ENCODE measurements at regions not wholly inside any gene's neighbourhood (a gene's known extent, or its start where the extent isn't known, plus 50 kb on each side); places are given as distances from the start of the nearest gene placed in this dataset.

- Histone ChIP-seq H3K27me3 (replicated peaks; ENCODE audit: control insufficient read depth, insufficient read depth, low read length) (no peaks in the 10 kb centered on the region), H3K4me3 (ENCODE audit: low read length) (no peak overlapping the region), H3K36me3 (ENCODE audit: control insufficient read depth, insufficient read depth, low read length, severe bottlenecking) (no peaks in the 10 kb centered on the region), H3K4me1 (ENCODE audit: control insufficient read depth, insufficient read depth, low read length) (peaks cover 10% of the 10 kb centered on the region), H3K9me3 (ENCODE audit: control insufficient read depth, low read length) (no peaks in the 10 kb centered on the region), H3K9ac (ENCODE audit: low read length) (no peak overlapping the region)
- DNase-seq (ENCODE audit: low read depth), result no peak
These were observed 58.3 kb upstream of the KIF5B start for GRCh38 chr10:32114508-32114907.

- Histone ChIP-seq H3K9ac (ENCODE audit: low read length) (peak overlapping the region; percentile 16), H3K4me1 (ENCODE audit: control insufficient read depth, insufficient read depth, low read length) (peaks cover 10% of the 10 kb centered on the region), H3K27me3 (replicated peaks; ENCODE audit: control insufficient read depth, insufficient read depth, low read length) (no peaks in the 10 kb centered on the region), H3K4me3 (ENCODE audit: low read length) (no peak overlapping the region), H3K36me3 (ENCODE audit: control insufficient read depth, insufficient read depth, low read length, severe bottlenecking) (no peaks in the 10 kb centered on the region), H3K9me3 (ENCODE audit: control insufficient read depth, low read length) (no peaks in the 10 kb centered on the region)
- peak; percentile 87 for DNase-seq (ENCODE audit: low read depth)
These were observed 55.8 kb upstream of the KIF5B start for GRCh38 chr10:32112055-32112454.

- no peaks in the 10 kb centered on the region for H3K36me3 ChIP-seq (ENCODE audit: control insufficient read depth, insufficient read depth, low read length, severe bottlenecking)
- no peak overlapping the region for H3K4me3 ChIP-seq (ENCODE audit: low read length)
- no peak overlapping the region for H3K9ac ChIP-seq (ENCODE audit: low read length)
- H3K9me3 ChIP-seq (ENCODE audit: control insufficient read depth, low read length), result no peaks in the 10 kb centered on the region
- no peaks in the 10 kb centered on the region for H3K27me3 ChIP-seq (replicated peaks; ENCODE audit: control insufficient read depth, insufficient read depth, low read length)
- peaks cover 10% of the 10 kb centered on the region for H3K4me1 ChIP-seq (ENCODE audit: control insufficient read depth, insufficient read depth, low read length)
- DNase-seq (ENCODE audit: low read depth), result no peak
These were observed 55.4 kb upstream of the KIF5B start for GRCh38 chr10:32111585-32111984.

GRCh38 chr10:32110790-32111189 lies 54.6 kb upstream of the KIF5B start:
- H3K9ac ChIP-seq (ENCODE audit: low read length), result no peak overlapping the region
- H3K27me3 ChIP-seq (replicated peaks; ENCODE audit: control insufficient read depth, insufficient read depth, low read length), result no peaks in the 10 kb centered on the region
- H3K4me3 ChIP-seq (ENCODE audit: low read length), result no peak overlapping the region
- H3K9me3 ChIP-seq (ENCODE audit: control insufficient read depth, low read length), result no peaks in the 10 kb centered on the region
- no peaks in the 10 kb centered on the region for H3K36me3 ChIP-seq (ENCODE audit: control insufficient read depth, insufficient read depth, low read length, severe bottlenecking)
- peaks cover 10% of the 10 kb centered on the region for H3K4me1 ChIP-seq (ENCODE audit: control insufficient read depth, insufficient read depth, low read length)
- DNase-seq (ENCODE audit: low read depth), result no peak

DNA sequence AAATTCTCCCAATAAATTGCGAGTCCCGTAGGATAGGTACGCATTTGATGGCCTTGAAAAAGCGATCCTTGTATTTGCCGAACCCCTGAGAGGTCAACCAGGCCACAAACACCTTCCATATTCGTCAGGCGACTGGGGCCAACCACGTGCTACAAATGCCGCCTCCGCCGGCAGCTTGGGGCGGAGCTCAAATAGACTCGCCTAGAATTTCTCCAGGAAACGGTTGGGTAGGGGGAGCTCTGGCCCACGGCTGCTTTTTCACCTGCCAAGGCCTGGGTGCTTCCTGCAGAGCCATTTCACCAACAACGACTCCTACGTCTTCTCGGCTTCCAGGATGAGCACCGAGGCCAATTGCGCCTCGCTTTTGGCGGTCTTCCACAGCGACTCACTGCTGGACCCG lies 53.4 kb upstream of the KIF5B start:
- Histone ChIP-seq H3K4me1 (ENCODE audit: control insufficient read depth, insufficient read depth, low read length) (peaks cover 11% of the 10 kb centered on the region), H3K9ac (ENCODE audit: low read length) (no peak overlapping the region), H3K9me3 (ENCODE audit: control insufficient read depth, low read length) (no peaks in the 10 kb centered on the region), H3K4me3 (ENCODE audit: low read length) (no peak overlapping the region), H3K27me3 (replicated peaks; ENCODE audit: control insufficient read depth, insufficient read depth, low read length) (no peaks in the 10 kb centered on the region), H3K36me3 (ENCODE audit: control insufficient read depth, insufficient read depth, low read length, severe bottlenecking) (no peaks in the 10 kb centered on the region)
- no peak for DNase-seq (ENCODE audit: low read depth)
